Chondrocyte (in vitro differentiated cells): ENCODE measurements at regions not wholly inside any gene's neighbourhood (a gene's known extent, or its start where the extent isn't known, plus 50 kb on each side); places are given as distances from the start of the nearest gene placed in this dataset.

Experiments used
- DNase-seq: peaks from one replicate; pipeline ENCODE4 v3.0.0; 2021; ENCODE audit warnings: mixed read lengths, low spot score
- H3K27ac Mint-ChIP-seq: one replicate; pipeline ENCODE4 v1.8.0; 2021; ENCODE audit warnings: mild to moderate bottlenecking, moderate library complexity, mixed read lengths; ENCODE audit not compliant: unreplicated experiment
- H3K27me3 Mint-ChIP-seq: 2 replicates; pipeline ENCODE4 v1.8.0; 2021; ENCODE audit warnings: low read depth, mixed read lengths
- H3K36me3 Mint-ChIP-seq: 2 replicates; pipeline ENCODE4 v1.8.0; 2021; ENCODE audit warnings: low read depth, mixed read lengths
- H3K4me1 Mint-ChIP-seq: 2 replicates; pipeline ENCODE4 v1.8.0; 2021; ENCODE audit warnings: low read depth, mild to moderate bottlenecking, mixed read lengths
- H3K4me3 Mint-ChIP-seq: one replicate; pipeline ENCODE4 v1.8.0; 2021; ENCODE audit warnings: mild to moderate bottlenecking, moderate library complexity, mixed read lengths; ENCODE audit not compliant: unreplicated experiment
- H3K9me3 Mint-ChIP-seq: 2 replicates; pipeline ENCODE4 v1.8.0; 2021; ENCODE audit warnings: low read depth, mixed read lengths
- TF ChIP-seq, protein P1 (sequence below): fragments of 200-600 bp; sonication (generic); IDR thresholded peaks from 2 replicates; pipeline ENCODE4 v1.5.0; 2021; ENCODE audit warnings: antibody characterized with exemption, mild to moderate bottlenecking, moderate library complexity

DNA sequence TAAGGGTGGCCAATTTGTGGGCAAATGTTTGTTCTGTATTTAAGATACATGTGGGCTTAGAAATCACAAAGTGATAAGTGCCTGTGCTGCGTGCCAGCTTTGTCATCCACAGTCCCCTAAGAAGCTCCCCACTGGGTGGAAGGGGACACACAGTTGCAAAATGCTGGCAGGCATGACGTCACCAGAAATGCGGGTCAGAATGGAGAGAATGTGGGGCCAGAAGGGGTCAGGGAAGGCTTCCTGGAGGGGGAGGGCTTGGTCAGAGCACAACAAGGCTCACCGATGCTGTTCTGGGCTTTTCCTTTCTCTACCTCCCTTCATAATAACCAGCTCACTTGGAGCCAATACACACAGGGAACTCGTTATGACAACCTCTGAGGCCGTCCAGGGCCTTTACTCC, 207.3 kb downstream of the URI1 start:
- no peak overlapping the region for H3K4me3 Mint-ChIP-seq
- H3K36me3 Mint-ChIP-seq: no peaks in the 10 kb centered on the region
- DNase-seq: no peak
- no peaks in the 10 kb centered on the region for H3K4me1 Mint-ChIP-seq
- peaks cover 4% of the 10 kb centered on the region for H3K27me3 Mint-ChIP-seq
- no peak overlapping the region for H3K27ac Mint-ChIP-seq
- TF ChIP-seq, protein P1, sequence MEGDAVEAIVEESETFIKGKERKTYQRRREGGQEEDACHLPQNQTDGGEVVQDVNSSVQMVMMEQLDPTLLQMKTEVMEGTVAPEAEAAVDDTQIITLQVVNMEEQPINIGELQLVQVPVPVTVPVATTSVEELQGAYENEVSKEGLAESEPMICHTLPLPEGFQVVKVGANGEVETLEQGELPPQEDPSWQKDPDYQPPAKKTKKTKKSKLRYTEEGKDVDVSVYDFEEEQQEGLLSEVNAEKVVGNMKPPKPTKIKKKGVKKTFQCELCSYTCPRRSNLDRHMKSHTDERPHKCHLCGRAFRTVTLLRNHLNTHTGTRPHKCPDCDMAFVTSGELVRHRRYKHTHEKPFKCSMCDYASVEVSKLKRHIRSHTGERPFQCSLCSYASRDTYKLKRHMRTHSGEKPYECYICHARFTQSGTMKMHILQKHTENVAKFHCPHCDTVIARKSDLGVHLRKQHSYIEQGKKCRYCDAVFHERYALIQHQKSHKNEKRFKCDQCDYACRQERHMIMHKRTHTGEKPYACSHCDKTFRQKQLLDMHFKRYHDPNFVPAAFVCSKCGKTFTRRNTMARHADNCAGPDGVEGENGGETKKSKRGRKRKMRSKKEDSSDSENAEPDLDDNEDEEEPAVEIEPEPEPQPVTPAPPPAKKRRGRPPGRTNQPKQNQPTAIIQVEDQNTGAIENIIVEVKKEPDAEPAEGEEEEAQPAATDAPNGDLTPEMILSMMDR: no peak
- H3K9me3 Mint-ChIP-seq: no peaks in the 10 kb centered on the region

DNA sequence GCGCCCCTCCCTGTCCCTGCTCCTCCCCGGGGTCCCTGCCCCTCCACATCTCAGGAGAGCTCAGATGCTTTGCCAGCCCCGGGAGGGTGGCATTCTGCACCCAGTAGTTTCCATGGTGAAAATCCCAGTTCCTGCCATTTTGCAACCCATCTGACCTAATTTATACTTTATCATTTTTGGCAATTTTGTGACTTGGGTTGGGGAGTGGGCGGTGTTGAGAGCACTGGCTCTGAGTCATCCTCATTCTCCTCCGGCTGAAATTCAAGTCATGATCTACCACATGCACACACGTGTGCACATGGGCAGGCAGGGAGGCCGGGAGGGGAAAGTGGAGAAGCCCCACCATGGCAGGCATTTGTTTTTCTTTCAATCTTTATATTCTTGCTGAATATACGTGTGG, 208.6 kb downstream of the URI1 start:
- TF ChIP-seq, protein P1: no peak
- Mint-ChIP-seq H3K4me3 (no peak overlapping the region), H3K9me3 (no peaks in the 10 kb centered on the region), H3K27ac (no peak overlapping the region), H3K36me3 (no peaks in the 10 kb centered on the region), H3K4me1 (no peaks in the 10 kb centered on the region), H3K27me3 (peaks cover 4% of the 10 kb centered on the region)
- DNase-seq: peak; percentile 50

DNA sequence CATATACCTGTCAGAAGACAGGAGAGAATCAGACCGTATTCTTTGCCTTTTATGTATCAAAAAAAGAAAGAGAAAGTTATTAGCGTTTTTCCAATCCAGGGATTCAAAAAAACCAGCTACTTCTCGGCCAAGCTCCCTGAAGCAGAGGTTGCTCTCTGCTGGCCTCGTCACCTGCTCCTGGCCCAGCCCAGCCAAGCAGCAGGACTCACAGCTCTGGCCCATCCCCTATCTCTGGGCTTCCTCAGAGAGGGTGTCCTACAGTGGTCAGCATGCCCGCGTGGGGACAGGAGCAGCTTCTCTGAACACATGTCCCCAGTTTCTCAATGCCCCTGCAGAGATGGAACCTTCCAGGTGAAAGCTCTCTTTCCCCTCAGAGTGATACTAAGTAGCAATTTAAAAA, 209.0 kb downstream of the URI1 start:
- Mint-ChIP-seq H3K27me3 (peaks cover 4% of the 10 kb centered on the region), H3K36me3 (no peaks in the 10 kb centered on the region), H3K4me3 (no peak overlapping the region), H3K9me3 (no peaks in the 10 kb centered on the region), H3K27ac (no peak overlapping the region), H3K4me1 (no peaks in the 10 kb centered on the region)
- TF ChIP-seq, protein P1: no peak
- DNase-seq: no peak

DNA sequence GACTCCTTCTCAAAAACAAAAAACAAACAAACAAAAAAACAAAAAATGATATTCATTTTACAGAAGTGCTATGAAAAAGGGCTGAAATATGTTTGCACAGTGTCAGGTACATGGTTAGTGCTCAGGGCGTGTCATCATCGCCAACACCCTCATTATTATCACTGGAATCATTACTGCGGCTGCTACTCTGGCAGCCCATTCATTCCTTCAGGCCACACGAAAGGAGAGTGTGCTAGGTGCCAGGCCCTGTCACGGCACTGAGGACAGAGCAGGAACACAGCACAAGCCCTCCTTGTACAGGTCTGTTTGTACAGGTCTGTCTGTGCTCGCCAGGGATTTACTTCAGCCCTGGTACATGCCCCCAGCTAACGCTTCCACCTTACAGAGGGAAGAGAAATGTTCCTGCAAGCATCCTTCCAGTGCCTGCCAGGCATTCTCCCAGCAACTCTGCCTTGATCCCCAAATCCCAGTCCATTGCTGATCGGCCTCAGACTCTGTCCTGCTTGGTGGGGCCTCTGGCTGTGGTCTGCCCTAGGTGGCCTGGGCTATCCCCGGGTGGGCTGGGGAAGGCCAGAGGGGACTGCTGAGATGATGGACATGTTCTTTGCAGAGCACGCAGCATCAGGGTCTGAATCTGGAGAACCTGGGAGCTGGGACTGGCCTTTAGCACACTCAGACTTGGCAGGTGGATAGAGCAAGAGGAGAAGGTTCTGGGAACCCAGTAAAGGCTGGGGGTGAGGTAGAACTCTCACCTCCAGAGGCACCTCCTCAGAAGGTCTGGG, 210.7 kb downstream of the URI1 start:
- Mint-ChIP-seq H3K27me3 (peaks cover 4% of the 10 kb centered on the region), H3K4me1 (no peaks in the 10 kb centered on the region), H3K36me3 (no peaks in the 10 kb centered on the region), H3K9me3 (no peaks in the 10 kb centered on the region), H3K4me3 (no peak overlapping the region), H3K27ac (no peak overlapping the region)
- TF ChIP-seq, protein P1: no peak
- DNase-seq: peak; percentile 63

DNA sequence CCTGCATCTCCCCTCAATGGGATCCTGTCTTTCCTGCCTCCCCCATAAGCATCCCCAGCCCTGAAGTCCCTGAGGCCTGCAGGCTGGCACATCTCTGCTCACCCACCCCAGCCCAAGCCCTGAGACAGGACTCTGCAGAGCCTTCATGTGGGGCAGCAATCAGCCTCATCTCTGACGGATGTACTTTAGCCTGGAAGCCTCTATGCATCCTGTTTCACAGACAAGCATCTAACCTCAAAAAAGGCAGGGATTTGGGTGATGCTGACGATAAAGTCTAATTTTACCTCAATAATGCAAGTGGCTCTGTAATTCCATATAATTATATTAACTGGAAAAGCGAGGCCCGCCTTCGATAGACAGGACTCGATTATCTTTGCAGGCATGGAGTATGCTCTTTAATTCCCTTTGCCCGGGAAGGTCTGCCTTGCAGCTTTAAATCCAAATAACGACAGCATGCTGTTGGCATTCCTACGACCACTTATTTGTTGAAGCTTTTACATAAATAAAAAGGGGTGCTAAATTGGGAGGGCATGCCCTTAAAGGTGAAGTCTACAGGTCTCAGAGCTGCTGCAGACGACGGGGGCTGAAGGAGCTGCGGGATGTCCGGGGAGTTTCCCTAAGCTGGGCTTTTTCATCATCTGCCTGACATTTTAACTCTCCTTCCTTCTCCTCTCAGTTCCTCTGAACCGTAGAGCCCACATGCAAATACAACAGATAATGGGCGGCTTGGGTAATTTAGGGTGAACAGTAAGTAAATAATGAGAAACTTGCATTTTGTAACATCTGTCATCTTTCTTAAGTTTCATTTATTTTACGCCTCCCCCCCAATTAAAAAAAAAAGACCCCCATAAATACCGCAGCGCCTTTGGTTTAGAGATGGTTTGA, 211.5 kb downstream of the URI1 start:
- no peak overlapping the region for H3K27ac Mint-ChIP-seq
- H3K27me3 Mint-ChIP-seq: peaks cover 4% of the 10 kb centered on the region
- no peaks in the 10 kb centered on the region for H3K9me3 Mint-ChIP-seq
- H3K4me1 Mint-ChIP-seq: no peaks in the 10 kb centered on the region
- peak; percentile 43 for DNase-seq
- no peaks in the 10 kb centered on the region for H3K36me3 Mint-ChIP-seq
- no peak overlapping the region for H3K4me3 Mint-ChIP-seq
- TF ChIP-seq, protein P1: no peak
